ENCODE measurements at regions not wholly inside any gene's neighbourhood (a gene's known extent, or its start where the extent isn't known, plus 50 kb on each side); places are given as distances from the start of the nearest gene placed in this dataset.

DNA sequence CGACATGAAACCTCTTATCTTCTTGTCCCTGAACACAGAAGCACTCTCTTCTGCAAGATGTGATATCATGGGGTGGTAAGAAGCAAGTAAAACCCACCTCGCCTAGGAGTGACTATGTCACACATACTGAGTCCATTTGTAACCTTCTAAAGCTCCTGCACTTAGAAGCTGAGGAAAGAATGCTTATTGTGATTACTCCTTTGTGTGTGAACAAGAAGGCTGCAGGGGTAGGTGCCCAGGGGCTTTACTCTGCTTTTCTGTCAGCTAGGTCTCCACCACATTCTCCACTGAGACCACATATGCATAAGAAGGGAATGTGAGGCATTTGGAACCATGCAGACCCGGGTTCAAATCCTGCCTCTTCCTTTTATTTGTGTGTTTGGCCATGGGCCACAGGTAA lies 144.3 kb downstream of the DMRTA2 start (continued):
- TF ChIP-seq ZNF266 (tag by site-specific recombination; IDR thresholded peaks at IDR 0.05; ENCODE audit: low read depth) (no peak), ZNF184 (tag by site-specific recombination; IDR thresholded peaks at IDR 0.05) (no peak), ZBTB20 (tag by site-specific recombination; IDR thresholded peaks at IDR 0.05) (no peak), ZNF76 (tag by site-specific recombination; IDR thresholded peaks at IDR 0.05; ENCODE audit: borderline replicate concordance, low read depth) (no peak), ZNF664 (tag by site-specific recombination; IDR thresholded peaks at IDR 0.05) (no peak)

DNA sequence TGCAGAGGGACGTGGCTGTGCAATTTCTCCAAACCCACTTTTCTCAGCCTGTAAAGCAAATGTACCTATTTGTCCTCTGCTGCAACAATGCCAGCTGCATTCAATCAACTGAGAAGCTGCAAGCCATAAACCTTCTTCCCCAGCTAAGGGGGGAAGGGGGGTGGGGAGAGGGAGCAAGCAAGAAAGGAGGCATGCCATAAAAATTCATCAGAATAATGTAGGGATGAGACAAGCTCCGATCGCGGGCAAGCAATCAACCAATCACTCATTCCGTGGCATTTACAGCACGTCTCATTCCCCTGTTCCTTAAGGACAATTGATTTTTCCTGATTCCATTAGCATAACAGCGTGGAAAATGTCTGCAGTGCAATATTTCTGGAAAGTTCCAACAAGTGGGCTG lies 144.8 kb downstream of the DMRTA2 start:
- H3K9me3 ChIP-seq (ENCODE audit: control insufficient read depth, insufficient read depth, low read depth, low read length) = no peaks in the 10 kb centered on the region
- H3K36me3 ChIP-seq (ENCODE audit: control insufficient read depth in 2 of 2, insufficient read depth in 1 of 2, low read length in 2 of 2) = no peaks in the 10 kb centered on the region
- TF ChIP-seq, protein P1, sequence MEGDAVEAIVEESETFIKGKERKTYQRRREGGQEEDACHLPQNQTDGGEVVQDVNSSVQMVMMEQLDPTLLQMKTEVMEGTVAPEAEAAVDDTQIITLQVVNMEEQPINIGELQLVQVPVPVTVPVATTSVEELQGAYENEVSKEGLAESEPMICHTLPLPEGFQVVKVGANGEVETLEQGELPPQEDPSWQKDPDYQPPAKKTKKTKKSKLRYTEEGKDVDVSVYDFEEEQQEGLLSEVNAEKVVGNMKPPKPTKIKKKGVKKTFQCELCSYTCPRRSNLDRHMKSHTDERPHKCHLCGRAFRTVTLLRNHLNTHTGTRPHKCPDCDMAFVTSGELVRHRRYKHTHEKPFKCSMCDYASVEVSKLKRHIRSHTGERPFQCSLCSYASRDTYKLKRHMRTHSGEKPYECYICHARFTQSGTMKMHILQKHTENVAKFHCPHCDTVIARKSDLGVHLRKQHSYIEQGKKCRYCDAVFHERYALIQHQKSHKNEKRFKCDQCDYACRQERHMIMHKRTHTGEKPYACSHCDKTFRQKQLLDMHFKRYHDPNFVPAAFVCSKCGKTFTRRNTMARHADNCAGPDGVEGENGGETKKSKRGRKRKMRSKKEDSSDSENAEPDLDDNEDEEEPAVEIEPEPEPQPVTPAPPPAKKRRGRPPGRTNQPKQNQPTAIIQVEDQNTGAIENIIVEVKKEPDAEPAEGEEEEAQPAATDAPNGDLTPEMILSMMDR (tag by site-specific recombination; IDR thresholded peaks at IDR 0.05) = no peak
- TF ChIP-seq, protein P2, sequence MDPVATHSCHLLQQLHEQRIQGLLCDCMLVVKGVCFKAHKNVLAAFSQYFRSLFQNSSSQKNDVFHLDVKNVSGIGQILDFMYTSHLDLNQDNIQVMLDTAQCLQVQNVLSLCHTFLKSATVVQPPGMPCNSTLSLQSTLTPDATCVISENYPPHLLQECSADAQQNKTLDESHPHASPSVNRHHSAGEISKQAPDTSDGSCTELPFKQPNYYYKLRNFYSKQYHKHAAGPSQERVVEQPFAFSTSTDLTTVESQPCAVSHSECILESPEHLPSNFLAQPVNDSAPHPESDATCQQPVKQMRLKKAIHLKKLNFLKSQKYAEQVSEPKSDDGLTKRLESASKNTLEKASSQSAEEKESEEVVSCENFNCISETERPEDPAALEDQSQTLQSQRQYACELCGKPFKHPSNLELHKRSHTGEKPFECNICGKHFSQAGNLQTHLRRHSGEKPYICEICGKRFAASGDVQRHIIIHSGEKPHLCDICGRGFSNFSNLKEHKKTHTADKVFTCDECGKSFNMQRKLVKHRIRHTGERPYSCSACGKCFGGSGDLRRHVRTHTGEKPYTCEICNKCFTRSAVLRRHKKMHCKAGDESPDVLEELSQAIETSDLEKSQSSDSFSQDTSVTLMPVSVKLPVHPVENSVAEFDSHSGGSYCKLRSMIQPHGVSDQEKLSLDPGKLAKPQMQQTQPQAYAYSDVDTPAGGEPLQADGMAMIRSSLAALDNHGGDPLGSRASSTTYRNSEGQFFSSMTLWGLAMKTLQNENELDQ (tag by site-specific recombination; IDR thresholded peaks at IDR 0.05; ENCODE audit: low read depth) = no peak
- TF ChIP-seq ZNF843 (tag by site-specific recombination; IDR thresholded peaks at IDR 0.05) (no peak), ZNF133 (tag by site-specific recombination; IDR thresholded peaks at IDR 0.05) (no peak), ZNF302 (tag by site-specific recombination; IDR thresholded peaks at IDR 0.05; ENCODE audit: low read depth) (no peak), SALL2 (tag by site-specific recombination; IDR thresholded peaks at IDR 0.05; ENCODE audit: borderline replicate concordance) (no peak), ZNF221 (tag by site-specific recombination; IDR thresholded peaks at IDR 0.05; ENCODE audit: borderline replicate concordance) (no peak), ZNF701 (tag by site-specific recombination; IDR thresholded peaks at IDR 0.05) (no peak), ZFP3 (tag by site-specific recombination; IDR thresholded peaks at IDR 0.05; ENCODE audit: low read depth) (no peak)
- TF ChIP-seq, protein P3, sequence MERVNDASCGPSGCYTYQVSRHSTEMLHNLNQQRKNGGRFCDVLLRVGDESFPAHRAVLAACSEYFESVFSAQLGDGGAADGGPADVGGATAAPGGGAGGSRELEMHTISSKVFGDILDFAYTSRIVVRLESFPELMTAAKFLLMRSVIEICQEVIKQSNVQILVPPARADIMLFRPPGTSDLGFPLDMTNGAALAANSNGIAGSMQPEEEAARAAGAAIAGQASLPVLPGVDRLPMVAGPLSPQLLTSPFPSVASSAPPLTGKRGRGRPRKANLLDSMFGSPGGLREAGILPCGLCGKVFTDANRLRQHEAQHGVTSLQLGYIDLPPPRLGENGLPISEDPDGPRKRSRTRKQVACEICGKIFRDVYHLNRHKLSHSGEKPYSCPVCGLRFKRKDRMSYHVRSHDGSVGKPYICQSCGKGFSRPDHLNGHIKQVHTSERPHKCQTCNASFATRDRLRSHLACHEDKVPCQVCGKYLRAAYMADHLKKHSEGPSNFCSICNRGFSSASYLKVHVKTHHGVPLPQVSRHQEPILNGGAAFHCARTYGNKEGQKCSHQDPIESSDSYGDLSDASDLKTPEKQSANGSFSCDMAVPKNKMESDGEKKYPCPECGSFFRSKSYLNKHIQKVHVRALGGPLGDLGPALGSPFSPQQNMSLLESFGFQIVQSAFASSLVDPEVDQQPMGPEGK (tag by site-specific recombination; IDR thresholded peaks at IDR 0.05) = no peak
- TF ChIP-seq, protein P4, sequence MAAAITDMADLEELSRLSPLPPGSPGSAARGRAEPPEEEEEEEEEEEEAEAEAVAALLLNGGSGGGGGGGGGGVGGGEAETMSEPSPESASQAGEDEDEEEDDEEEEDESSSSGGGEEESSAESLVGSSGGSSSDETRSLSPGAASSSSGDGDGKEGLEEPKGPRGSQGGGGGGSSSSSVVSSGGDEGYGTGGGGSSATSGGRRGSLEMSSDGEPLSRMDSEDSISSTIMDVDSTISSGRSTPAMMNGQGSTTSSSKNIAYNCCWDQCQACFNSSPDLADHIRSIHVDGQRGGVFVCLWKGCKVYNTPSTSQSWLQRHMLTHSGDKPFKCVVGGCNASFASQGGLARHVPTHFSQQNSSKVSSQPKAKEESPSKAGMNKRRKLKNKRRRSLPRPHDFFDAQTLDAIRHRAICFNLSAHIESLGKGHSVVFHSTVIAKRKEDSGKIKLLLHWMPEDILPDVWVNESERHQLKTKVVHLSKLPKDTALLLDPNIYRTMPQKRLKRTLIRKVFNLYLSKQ (tag by site-specific recombination; IDR thresholded peaks at IDR 0.05; ENCODE audit: borderline replicate concordance) = no peak
- CTCF ChIA-PET = interaction anchor here (1.8 kb wide), 1 partner anchor 71 kb away, joined by 4 read pairs; no protein-coding TSS in a partner anchor
- H3K27ac ChIP-seq (ENCODE audit: extremely low read depth, low read depth, low read length) = no peak overlapping the region
- POLR2A ChIA-PET = no interaction called here
- no peak overlapping the region for H3K4me3 ChIP-seq (ENCODE audit: low read depth, low read length)
- no peaks in the 10 kb centered on the region for H3K4me1 ChIP-seq (ENCODE audit: control insufficient read depth, insufficient read depth, low read length)

DNA sequence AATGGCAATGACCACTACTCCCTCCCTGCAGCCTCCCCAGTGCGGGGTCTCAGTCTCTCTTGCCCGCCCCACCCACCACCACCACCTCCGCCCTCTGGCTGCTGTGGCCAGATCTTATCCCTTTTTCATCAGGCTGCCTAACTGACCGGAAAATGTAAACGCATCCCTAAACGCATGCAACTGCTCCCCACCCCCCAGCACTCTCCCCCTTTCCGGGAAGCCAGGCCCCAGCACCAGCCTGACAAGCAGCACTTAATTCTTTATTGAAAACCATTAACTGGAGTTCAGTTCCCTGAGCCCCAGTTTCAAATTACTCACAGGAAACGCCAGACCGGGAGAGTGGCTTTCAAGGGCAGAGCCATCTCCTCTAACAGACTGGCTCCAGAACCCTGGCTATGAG lies 147.7 kb downstream of the DMRTA2 start:
- no peak overlapping the region for H3K4me3 ChIP-seq (ENCODE audit: low read depth, low read length)
- no peaks in the 10 kb centered on the region for H3K4me1 ChIP-seq (ENCODE audit: control insufficient read depth, insufficient read depth, low read length)
- H3K36me3 ChIP-seq (ENCODE audit: control insufficient read depth in 2 of 2, insufficient read depth in 1 of 2, low read length in 2 of 2) = no peaks in the 10 kb centered on the region
- ChIA-PET POLR2A (no interaction called here), CTCF (no interaction called here)
- no peaks in the 10 kb centered on the region for H3K9me3 ChIP-seq (ENCODE audit: control insufficient read depth, insufficient read depth, low read depth, low read length)
- no peak overlapping the region for H3K27ac ChIP-seq (ENCODE audit: extremely low read depth, low read depth, low read length)
- TF ChIP-seq REPIN1 (tag by site-specific recombination; IDR thresholded peaks at IDR 0.05; ENCODE audit: low read depth) (no peak), ZNF624 (tag by site-specific recombination; IDR thresholded peaks at IDR 0.05) (no peak), ZNF350 (tag by site-specific recombination; IDR thresholded peaks at IDR 0.05) (no peak), ZNF202 (tag by site-specific recombination; IDR thresholded peaks at IDR 0.05; ENCODE audit: borderline replicate concordance) (no peak), ZNF335 (tag by site-specific recombination; conservative IDR thresholded peaks at IDR 0.05) (no peak), ZNF548 (tag by site-specific recombination; IDR thresholded peaks at IDR 0.05) (no peak), ZNF23 (tag by site-specific recombination; IDR thresholded peaks at IDR 0.05; ENCODE audit: borderline replicate concordance) (no peak)
- TF ChIP-seq, protein P5, sequence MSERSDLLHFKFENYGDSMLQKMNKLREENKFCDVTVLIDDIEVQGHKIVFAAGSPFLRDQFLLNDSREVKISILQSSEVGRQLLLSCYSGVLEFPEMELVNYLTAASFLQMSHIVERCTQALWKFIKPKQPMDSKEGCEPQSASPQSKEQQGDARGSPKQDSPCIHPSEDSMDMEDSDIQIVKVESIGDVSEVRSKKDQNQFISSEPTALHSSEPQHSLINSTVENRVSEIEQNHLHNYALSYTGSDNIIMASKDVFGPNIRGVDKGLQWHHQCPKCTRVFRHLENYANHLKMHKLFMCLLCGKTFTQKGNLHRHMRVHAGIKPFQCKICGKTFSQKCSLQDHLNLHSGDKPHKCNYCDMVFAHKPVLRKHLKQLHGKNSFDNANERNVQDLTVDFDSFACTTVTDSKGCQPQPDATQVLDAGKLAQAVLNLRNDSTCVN (tag by site-specific recombination; optimal IDR thresholded peaks at IDR 0.05) = no peak
